NCI-H748 treated with DMSO at 0.1 percent for 48 hours (cell line): ENCODE measurements at regions not wholly inside any gene's neighbourhood (a gene's known extent, or its start where the extent isn't known, plus 50 kb on each side); places are given as distances from the start of the nearest gene placed in this dataset.

Experiments
- DNase-seq: peaks from one replicate; lab custom pipeline; 2025; lab: John Stamatoyannopoulos, UW

- no peak for DNase-seq
Observed at GRCh38 chr14:104462651-104463630, 116.6 kb upstream of the C14orf180 start.

DNA sequence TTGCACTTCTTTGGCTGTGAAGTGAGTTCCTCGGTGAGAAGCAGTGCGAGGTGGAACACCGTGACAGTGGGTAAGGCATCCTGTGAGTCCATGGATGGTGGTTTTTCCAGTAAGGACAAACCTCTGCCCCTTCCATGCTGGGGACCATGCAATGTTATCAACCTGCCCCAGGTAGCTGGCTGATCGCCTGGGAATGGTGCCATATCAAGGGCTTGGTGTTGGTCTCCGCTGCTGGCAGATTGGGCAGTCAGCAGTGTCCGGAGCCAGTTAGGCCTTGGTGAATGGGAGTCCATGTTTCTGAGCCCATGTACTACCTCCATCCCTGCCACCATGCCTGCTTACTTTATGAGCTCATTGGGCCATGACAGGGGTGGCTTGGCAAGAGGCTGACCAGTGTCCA, 114.7 kb upstream of the C14orf180 start:
- no peak for DNase-seq

GRCh38 chr14:104465482-104466390, 113.8 kb upstream of the C14orf180 start:
- no peak for DNase-seq

DNA sequence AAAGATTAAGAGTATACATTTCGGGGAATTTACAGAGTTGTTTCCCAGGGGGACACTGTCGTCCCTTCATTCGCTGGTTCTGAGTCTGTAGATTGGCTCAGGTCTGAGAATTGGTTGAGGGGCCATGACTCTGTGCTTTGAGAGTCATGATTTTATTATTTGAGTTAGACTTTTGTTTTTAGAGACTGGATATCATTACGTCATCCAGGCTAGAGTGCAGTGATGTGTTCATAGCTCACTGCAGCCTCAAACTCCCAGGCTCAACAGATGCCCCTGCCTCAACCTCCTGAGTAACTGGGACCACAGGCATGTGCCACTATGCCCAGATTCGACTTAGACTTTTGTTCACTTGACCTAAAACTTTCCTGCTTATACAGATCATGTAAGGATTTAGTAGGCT, 112.3 kb upstream of the C14orf180 start:
- no peak for DNase-seq

- no peak for DNase-seq
Observed at GRCh38 chr14:104467641-104468040, 111.9 kb upstream of the C14orf180 start.

DNA sequence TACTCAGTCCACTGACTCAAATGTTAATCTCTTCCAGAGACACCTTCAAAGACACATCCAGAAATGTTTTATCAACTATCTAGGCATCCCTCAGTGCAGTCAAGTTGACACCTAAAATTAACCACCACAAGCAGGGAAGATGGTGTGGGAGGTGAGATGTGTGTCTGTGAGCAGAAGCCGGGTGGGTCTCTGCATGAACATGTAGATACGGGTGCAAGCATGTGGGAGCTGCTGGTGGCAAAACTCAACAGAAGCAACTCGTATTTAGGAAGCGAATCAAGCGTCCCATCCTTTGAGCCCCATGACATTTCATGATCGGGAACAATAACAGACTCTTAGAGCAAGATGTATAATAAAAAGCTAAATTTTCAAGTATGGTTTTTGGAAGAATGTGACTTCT, 110.0 kb upstream of the C14orf180 start:
- DNase-seq = no peak

DNA sequence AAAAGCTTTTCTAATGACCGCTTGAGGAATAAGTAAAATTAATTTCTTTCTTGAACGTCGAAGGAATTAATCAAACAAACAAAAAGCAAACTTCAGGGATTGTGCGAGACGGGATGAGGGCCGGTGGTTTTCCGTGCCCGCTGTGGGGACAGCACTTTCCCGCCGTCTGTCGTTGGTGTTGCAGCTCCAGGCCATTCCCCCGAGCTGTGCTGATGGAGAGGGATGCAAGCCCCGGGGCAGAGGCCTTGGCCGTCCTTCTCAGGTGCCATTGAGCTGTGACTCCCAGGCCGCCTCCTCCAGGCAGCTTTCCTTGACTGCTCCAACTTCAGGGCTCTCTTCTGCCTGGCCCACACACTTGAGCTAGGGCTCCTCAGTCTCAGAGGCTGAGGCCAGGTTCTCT, 109.0 kb upstream of the C14orf180 start:
- DNase-seq = no peak

DNA sequence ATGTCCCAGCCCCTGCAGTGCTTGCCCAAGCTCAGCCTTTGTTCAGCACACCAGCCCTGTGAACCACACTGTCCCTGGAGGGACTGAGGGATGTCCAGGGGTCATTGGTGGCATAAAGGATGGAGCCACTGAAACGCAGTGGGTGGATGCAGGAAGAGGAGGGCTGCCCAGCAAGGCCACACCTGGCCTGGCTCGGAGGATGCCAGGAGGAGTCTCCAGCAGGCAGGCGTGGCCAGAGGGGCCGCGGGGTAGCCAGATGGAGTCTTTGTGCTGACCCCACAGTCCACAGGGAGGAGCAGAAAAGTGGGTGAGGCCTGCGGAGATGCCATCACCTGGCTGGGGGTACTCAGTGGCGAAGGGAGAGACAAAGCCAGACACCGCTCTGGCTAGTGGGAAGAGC, 108.5 kb upstream of the C14orf180 start:
- DNase-seq = no peak

DNA sequence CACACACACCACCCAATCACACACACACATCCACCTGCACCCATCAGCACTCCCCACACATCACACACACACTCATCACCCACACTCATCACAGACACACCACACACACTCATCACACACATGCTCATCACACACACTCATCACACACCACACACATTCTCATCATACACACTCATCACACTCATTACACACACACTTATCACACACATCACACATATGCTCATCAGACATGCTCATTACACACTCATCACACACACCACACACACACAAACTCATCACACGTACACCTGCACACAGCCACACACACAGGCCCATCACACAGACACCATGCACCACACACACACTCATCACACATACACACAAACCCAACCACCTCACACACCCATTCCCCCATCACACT, 107.5 kb upstream of the C14orf180 start:
- no peak for DNase-seq

DNA sequence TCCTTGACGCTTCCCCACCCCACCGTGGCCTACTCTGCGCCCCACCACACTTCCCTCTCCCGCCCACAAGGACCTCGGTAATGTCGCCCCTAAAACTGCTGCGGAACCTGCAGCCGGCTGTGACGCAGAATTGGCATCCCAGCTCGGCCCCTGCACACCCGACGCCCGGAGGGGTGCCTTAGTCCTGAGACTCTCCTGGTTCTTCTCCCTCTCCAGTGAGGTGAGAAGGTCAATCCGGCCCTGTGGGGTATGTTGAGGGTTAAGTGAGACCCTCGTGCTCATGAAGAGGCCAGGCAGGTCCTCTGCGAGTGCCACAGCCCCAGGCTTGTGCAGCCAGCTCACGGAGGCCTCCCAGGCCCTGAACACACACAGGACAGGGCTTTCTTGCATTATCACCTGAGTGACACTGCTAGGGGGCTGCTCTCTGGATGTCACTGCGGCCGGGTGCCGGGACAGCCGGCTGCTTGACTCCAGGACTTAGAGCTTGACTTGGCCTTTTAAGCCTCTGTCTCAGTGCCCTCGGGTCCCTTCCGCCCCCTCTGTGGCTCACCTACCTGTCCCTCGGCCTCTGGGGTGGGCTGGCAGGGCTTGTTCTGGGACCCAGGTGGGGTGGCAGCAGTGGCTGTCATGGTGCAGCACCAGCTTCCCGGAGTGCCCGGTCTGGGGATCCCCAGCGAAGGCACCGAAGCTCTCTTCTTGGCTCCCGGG, 106.9 kb upstream of the C14orf180 start:
- no peak for DNase-seq

GRCh38 chr14:104473244-104473565, 106.4 kb upstream of the C14orf180 start:
- DNase-seq = no peak

DNA sequence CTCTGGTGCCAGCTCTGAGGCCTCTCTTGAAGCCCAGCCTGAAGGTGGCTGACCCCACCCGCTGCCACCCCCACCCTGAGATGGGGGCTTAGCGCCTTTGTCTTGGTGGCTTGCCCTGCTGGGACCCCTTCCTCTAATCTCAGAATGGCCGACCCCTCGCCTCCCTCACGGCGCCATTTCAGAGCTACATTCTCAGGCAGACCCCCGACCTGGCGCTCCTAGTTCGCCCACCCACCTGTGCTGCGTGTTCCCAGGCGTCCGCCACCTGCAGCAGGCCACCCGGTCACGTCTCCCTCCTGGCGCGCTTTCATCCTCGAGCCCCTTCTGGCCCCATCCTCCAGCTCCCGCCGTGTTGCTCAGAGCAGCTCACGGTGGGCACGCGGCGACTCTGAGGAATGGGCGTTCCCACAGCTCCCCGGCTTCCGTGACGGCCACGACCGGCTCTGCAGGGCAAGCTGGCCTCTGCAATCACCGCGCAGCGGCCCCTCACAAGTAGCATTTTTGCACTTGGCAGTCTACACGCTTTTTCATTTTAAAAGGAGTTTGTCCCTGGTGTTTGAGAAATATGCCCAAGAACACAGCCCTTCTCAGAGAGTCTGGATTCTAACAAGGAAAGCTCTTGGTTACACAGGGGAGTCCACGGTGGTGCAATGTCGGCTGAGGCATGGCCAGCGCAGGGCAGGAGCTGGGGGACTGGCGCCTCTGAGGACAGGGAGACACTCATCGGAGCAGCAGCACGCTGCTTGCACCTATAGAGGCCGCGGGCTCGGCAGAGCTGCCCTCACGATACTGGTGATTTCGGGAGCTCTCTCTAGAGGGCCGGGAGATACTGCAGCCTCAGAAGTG, 105.7 kb upstream of the C14orf180 start:
- DNase-seq = no peak

- no peak for DNase-seq
Observed at GRCh38 chr14:104474495-104475213, 104.9 kb upstream of the C14orf180 start.

- DNase-seq = no peak
Observed at GRCh38 chr14:104475256-104475655, 104.3 kb upstream of the C14orf180 start.

DNA sequence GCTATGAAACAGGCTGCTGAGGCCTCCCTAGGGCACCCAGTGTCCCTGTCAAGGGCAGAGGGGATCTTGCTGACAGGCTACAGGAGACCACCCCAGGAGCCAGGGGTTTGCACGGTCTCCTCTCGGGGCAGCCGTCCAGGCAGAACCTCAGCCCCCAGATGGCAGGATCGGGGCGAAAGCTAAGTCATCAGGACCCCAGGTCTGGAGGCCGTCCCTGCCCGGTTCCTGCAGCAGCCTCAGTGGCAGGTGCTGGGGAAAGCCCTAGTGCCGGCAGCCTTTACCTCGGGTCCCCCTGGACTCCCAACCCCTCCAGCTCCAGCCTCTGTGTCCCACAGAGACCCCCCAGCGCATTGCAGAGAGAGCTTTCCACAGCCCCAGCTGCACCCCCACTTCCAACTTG, 103.8 kb upstream of the C14orf180 start:
- no peak for DNase-seq

GRCh38 chr14:104476437-104476836, 103.1 kb upstream of the C14orf180 start:
- no peak for DNase-seq

- no peak for DNase-seq
Observed at GRCh38 chr14:104477117-104477623, 102.4 kb upstream of the C14orf180 start.

- no peak for DNase-seq
Observed at GRCh38 chr14:104477666-104478380, 101.7 kb upstream of the C14orf180 start.

DNA sequence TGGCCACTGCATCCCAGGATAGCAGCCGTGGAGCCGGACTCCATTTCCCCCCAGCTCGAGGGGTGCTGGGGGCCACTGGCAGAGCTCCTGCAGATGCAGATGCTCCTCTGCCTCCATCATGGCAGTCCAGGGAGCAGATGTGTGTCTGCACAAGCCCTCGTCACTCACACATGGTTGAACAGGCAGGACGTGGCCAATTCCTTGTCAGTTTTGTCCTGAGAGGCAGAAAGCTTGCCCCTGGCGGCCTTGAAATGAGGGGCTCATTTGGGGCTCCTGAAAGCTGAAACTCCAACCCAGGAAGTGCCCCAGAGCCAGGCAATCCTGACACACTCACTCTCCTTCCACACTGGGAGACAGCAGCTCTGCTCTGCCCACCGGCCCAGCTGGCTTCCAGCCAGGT, 100.9 kb upstream of the C14orf180 start:
- no peak for DNase-seq

GRCh38 chr14:104479901-104480300, 99.7 kb upstream of the C14orf180 start:
- no peak for DNase-seq
